ENCODE measurements at regions not wholly inside any gene's neighbourhood (a gene's known extent, or its start where the extent isn't known, plus 50 kb on each side); places are given as distances from the start of the nearest gene placed in this dataset.

DNA sequence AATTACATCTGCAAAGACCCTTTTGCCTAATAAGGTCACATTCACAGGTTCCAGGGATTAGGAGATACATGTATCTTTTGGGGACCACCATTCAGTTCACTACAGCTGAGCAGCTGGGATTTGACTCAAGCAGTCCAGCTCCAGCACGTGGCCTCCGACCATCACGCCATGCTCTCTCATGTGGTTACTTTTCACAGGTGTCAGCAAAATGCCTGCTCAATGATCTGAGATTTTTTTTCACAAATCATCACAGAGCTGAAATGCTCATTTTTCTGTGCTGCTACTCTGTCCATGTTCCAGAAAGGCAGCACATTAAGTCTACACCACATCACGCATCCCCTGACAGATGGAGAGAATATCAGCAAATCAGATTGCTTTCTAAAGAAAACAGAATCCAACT, 98.5 kb upstream of the RMDN2 start:
- Histone ChIP-seq H3K4me3 (ENCODE audit: low read depth in 1 of 2, low read length in 2 of 2) (no peak overlapping the region), H3K27ac (ENCODE audit: low read length) (no peak overlapping the region), H3K36me3 (ENCODE audit: insufficient read depth, low read length) (no peaks in the 10 kb centered on the region), H3K27me3 (ENCODE audit: insufficient read depth, low read length, poor library complexity) (peaks cover 2% of the 10 kb centered on the region), H2AFZ (ENCODE audit: low read depth, low read length) (no peak overlapping the region), H3K9me3 (ENCODE audit: insufficient read depth, low read length, severe bottlenecking) (no peaks in the 10 kb centered on the region), H3K4me2 (ENCODE audit: insufficient read depth, low read length) (no peak overlapping the region), H3K79me2 (ENCODE audit: insufficient read depth, low read length) (no peaks in the 10 kb centered on the region), H3K9ac (ENCODE audit: low read depth, low read length) (no peak overlapping the region), H3K4me1 (ENCODE audit: insufficient read depth, low read length) (no peaks in the 10 kb centered on the region), H4K20me1 (ENCODE audit: insufficient read depth, low read length) (no peaks in the 10 kb centered on the region)
- DNase-seq: no peak
- ATAC-seq (ENCODE audit: insufficient read depth, low read depth): no peak
- TF ChIP-seq, protein P1, sequence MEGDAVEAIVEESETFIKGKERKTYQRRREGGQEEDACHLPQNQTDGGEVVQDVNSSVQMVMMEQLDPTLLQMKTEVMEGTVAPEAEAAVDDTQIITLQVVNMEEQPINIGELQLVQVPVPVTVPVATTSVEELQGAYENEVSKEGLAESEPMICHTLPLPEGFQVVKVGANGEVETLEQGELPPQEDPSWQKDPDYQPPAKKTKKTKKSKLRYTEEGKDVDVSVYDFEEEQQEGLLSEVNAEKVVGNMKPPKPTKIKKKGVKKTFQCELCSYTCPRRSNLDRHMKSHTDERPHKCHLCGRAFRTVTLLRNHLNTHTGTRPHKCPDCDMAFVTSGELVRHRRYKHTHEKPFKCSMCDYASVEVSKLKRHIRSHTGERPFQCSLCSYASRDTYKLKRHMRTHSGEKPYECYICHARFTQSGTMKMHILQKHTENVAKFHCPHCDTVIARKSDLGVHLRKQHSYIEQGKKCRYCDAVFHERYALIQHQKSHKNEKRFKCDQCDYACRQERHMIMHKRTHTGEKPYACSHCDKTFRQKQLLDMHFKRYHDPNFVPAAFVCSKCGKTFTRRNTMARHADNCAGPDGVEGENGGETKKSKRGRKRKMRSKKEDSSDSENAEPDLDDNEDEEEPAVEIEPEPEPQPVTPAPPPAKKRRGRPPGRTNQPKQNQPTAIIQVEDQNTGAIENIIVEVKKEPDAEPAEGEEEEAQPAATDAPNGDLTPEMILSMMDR (IDR thresholded peaks at IDR 0.05; ENCODE audit: borderline replicate concordance, extremely low read depth, low read length, poor library complexity, severe bottlenecking): no peak
- no peak for TF ChIP-seq EZH2 (IDR thresholded peaks at IDR 0.05; ENCODE audit: borderline replicate concordance, low read depth, low read length, severe bottlenecking)

- ATAC-seq (ENCODE audit: insufficient read depth, low read depth) (no peak), DNase-seq (no peak)
- H2AFZ ChIP-seq (ENCODE audit: low read depth, low read length): no peak overlapping the region
- H3K36me3 ChIP-seq (ENCODE audit: insufficient read depth, low read length): no peaks in the 10 kb centered on the region
- H3K79me2 ChIP-seq (ENCODE audit: insufficient read depth, low read length): no peaks in the 10 kb centered on the region
- H3K9me3 ChIP-seq (ENCODE audit: insufficient read depth, low read length, severe bottlenecking): no peaks in the 10 kb centered on the region
- no peak overlapping the region for H3K4me3 ChIP-seq (ENCODE audit: low read depth in 1 of 2, low read length in 2 of 2)
- no peak overlapping the region for H3K9ac ChIP-seq (ENCODE audit: low read depth, low read length)
- H3K27ac ChIP-seq (ENCODE audit: low read length): no peak overlapping the region
- no peak overlapping the region for H3K4me2 ChIP-seq (ENCODE audit: insufficient read depth, low read length)
- no peak for TF ChIP-seq EZH2 (IDR thresholded peaks at IDR 0.05; ENCODE audit: borderline replicate concordance, low read depth, low read length, severe bottlenecking)
- TF ChIP-seq, protein P1 (IDR thresholded peaks at IDR 0.05; ENCODE audit: borderline replicate concordance, extremely low read depth, low read length, poor library complexity, severe bottlenecking): no peak
- no peaks in the 10 kb centered on the region for H3K4me1 ChIP-seq (ENCODE audit: insufficient read depth, low read length)
- H4K20me1 ChIP-seq (ENCODE audit: insufficient read depth, low read length): no peaks in the 10 kb centered on the region
- H3K27me3 ChIP-seq (ENCODE audit: insufficient read depth, low read length, poor library complexity): peaks cover 6% of the 10 kb centered on the region
Measured at GRCh38 chr2:37827455-37827854, 97.6 kb upstream of the RMDN2 start.

DNA sequence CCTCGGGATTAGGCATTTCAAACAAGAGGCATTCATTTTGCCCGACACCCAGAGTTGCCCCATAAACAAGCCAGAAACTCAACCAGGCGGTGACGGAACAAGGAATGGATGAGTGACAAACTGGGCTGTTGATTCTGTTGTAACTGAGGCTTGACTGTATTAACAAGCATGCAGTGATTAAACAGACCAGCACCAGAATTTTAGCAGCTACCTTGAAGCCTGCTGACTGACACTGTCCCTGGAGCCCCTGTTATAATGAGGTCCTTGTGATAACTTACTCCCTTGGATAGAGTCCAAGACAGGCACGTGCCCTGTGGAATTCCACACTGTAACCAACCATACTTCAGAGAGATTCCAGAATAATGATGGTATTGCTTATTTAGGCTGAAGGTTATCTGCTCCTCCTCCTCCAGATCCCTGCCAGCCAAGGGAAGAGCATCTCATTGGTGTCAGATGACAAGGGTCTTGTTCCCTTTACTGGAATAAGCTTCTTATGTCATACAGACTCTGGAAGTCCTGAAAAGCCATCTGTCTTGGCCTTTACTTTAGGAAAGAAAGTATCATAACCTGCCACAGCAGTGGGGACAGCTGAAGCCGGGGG, 97.1 kb upstream of the RMDN2 start:
- H3K27ac ChIP-seq (ENCODE audit: low read length): no peak overlapping the region
- no peak for DNase-seq
- no peak for TF ChIP-seq EZH2 (IDR thresholded peaks at IDR 0.05; ENCODE audit: borderline replicate concordance, low read depth, low read length, severe bottlenecking)
- TF ChIP-seq, protein P1 (IDR thresholded peaks at IDR 0.05; ENCODE audit: borderline replicate concordance, extremely low read depth, low read length, poor library complexity, severe bottlenecking): no peak

More for the DNA sequence above, 97.1 kb upstream of the RMDN2 start:
- Histone ChIP-seq H3K4me1 (ENCODE audit: insufficient read depth, low read length) (no peaks in the 10 kb centered on the region), H2AFZ (ENCODE audit: low read depth, low read length) (no peak overlapping the region), H3K79me2 (ENCODE audit: insufficient read depth, low read length) (no peaks in the 10 kb centered on the region), H3K4me2 (ENCODE audit: insufficient read depth, low read length) (no peak overlapping the region), H3K4me3 (ENCODE audit: low read depth in 1 of 2, low read length in 2 of 2) (no peak overlapping the region), H4K20me1 (ENCODE audit: insufficient read depth, low read length) (no peaks in the 10 kb centered on the region), H3K9ac (ENCODE audit: low read depth, low read length) (no peak overlapping the region), H3K27me3 (ENCODE audit: insufficient read depth, low read length, poor library complexity) (peaks cover 7% of the 10 kb centered on the region), H3K36me3 (ENCODE audit: insufficient read depth, low read length) (no peaks in the 10 kb centered on the region), H3K9me3 (ENCODE audit: insufficient read depth, low read length, severe bottlenecking) (no peaks in the 10 kb centered on the region)
- no peak for ATAC-seq (ENCODE audit: insufficient read depth, low read depth)

Data from DND-41 (cell line).